ENCODE measurements at regions not wholly inside any gene's neighbourhood (a gene's known extent, or its start where the extent isn't known, plus 50 kb on each side); places are given as distances from the start of the nearest gene placed in this dataset.
"Not testable (repeated sequence)": the region's sequence is repeated elsewhere in the genome, so short reads cannot be mapped to it uniquely, and the experiment has no call there.

DNA sequence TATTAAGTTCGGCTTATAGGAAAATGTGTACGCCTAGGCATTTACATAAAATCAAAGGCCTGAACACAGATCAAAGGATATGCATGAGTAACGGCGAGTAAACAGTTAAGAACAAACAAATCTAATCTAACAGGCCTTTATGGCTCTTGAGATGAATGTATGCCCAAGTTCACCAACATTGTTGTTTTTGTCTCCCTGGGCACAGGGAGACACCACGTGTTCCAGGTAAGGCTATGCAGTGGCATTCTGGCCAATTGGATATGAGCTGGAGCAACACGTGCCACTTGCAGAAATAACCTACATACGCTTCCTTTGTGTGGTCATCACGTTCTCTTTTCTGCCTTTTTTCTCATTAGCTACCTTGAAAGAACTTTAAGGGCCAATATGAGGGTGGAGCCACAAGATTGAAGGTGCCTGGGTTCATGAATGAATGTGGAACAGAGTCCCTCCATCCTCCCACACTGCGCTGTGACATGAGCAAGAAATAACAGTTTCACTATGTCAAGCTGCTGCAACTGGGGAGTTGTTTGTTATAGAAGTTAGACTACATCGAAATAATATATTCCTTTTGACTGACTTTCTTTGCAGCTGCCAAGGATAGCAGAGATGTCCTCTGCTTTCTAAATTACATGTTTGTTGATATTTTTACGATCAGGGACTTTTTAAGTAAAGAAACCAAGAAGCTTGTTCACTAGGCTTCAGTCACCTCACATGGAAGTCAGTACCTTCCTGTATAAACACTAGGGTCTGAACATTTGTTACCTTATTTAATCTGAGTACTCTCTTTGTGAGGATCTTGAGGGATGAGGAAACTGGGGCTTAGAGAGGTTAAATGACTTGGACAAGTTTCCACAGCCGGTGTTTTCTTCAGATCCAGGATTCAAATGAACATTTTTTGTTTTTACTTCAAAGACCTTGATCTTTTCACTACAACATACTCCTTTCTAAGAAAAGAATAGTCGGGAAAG, 427.5 kb upstream of the TBL1XR1 start:
- DNase-seq (ENCODE audit: low spot score) = no peak

- DNase-seq (ENCODE audit: low spot score) = no peak
Measured at GRCh38 chr3:177626045-177626444, 428.8 kb upstream of the TBL1XR1 start.

- DNase-seq (ENCODE audit: low spot score) = not testable (repeated sequence)
Measured at GRCh38 chr3:177628095-177628719, 430.9 kb upstream of the TBL1XR1 start.

DNA sequence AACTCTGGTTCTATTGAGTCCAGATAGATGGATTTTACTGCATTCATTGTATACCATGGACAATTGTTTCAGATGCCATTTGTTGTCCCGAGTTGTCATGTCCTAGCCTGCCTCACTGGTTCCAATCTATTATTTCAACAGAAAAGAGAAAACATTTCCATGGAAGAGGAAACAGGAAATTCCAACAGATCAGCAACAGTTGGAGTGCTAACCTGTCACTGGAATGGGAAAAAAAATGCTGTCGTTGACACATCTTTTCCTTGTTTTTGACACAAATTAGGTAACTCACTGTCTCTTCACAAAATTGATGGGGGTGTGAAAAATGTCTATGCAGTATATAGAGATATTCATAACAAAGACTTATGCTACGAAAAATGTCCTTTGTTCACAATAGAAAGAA, 432.0 kb upstream of the TBL1XR1 start:
- DNase-seq (ENCODE audit: low spot score) = no peak

DNA sequence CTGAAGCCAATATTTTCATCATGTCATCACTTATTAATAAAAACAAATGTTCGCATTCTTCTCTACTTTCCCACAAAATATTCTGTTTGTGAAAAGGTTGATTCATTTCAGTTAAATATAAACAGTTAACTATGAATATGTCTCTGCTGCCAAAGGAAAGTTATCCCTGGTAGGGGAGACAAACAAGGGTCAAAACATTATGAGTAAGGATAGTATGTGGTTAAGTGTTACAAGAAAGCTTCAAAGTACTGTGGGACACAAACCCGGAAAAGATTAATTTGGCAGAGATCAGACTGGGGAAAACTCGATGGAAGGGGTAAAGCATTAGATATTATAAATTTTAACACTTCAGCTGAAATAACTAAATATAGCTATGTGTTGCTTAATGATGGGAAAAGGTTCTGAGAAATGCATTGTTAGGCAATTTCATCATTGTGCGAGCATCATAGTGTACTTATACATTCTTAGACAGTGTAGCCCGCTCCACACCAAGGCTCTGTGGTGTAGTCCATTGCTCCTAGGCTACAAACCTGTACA, 436.5 kb upstream of the TBL1XR1 start:
- DNase-seq (ENCODE audit: low spot score) = no peak

- DNase-seq (ENCODE audit: low spot score) = not testable (repeated sequence)
Measured at GRCh38 chr3:177635601-177636106, 438.4 kb upstream of the TBL1XR1 start.

DNA sequence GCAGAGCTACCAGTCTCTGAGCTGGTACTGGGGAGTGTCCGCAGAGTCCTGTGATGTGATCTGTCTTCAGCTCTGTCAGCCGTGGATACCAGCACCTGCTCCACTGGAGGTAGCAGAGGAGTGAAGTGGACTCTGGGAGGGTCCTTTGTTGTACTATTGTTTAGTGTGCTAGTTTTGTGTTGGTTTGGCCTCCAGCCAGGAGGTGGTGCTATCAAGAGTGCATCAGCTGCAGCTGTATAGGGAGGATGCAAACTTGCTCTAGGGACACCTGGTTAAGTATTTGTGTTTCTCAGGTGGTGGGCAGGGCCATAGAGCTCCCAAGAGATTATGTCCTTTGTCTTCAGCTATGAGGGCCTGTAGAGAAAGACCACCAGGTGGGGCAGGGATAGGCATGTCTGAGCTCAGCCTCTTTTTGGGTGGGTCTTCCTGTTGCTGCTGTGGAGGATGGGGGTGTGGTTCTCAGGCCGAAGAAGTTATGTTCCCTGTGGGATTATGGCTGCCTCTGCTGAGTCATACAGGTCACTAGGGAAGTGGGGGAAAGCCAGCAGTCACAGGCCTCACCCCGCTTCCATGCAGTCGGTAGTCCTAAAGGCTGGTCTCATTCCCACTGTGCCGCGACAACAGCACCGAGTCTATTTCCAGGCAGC, 443.2 kb upstream of the TBL1XR1 start:
- peak; percentile 23 for DNase-seq (ENCODE audit: low spot score)

- DNase-seq (ENCODE audit: low spot score) = no peak
Measured at GRCh38 chr3:177641206-177641605, 443.9 kb upstream of the TBL1XR1 start.

DNA sequence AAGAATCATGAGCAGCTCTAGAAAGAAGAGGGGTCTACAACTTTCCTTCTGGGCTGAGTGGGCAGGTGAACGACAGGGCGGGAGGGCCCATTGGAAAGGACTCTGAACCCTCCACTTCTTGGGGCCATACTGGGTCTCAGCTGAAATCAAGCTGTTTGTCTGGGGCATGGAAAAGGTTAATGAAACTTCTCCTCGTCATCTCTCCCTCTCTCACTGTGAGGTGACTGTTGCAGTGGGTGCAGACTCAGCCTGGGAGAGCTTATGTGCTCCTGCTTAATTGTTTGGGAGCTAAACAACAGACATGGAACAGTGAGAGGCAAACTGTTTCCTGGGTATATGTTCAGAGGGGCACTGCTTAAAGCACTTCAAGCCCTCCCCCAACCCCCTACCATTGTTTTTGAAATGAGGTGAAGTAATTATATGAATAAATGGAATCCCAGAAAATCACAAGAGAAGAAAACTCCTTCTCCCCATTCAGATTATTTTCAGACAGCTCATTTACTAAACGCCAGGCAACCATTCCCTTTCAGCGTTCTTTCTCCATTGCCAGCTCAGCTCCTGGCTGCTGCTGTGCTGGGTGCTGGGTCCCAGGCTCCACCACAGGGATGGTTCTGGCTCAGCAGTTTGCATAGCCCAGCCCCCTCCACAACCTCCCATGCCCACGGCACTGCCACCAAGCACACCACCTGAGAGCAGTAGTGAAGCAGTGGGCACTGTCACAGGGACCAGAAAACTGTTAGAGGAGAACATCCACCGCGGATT, 444.9 kb upstream of the TBL1XR1 start:
- DNase-seq (ENCODE audit: low spot score) = no peak

- no peak for DNase-seq (ENCODE audit: low spot score)
Measured at GRCh38 chr3:177642804-177643125, 445.5 kb upstream of the TBL1XR1 start.

DNA sequence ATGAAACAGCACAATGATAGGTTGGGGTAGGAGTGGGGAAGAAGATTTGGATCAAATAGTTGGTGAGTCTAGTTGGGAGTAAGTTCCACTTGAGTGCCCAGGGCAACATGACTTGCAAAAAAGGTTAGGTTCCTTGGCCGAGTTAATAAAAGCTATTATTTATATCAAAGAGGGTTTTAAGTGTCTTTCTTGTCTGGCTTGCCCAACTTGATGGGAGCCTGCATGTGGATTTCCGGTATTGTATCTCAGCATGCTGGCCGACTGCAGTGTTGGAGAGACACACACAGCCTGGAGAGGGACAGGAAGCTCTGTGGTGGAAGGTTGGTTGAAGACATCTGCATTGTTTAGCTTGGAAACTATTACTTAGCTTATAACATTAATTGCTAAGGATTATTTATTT, 449.5 kb upstream of the TBL1XR1 start:
- DNase-seq (ENCODE audit: low spot score) = no peak

- no peak for DNase-seq (ENCODE audit: low spot score)
Measured at GRCh38 chr3:177647341-177647740, 450.1 kb upstream of the TBL1XR1 start.

GRCh38 chr3:177647876-177648275, 450.6 kb upstream of the TBL1XR1 start:
- DNase-seq (ENCODE audit: low spot score) = no peak

GRCh38 chr3:177652556-177653291, 455.4 kb upstream of the TBL1XR1 start:
- no peak for DNase-seq (ENCODE audit: low spot score)

DNA sequence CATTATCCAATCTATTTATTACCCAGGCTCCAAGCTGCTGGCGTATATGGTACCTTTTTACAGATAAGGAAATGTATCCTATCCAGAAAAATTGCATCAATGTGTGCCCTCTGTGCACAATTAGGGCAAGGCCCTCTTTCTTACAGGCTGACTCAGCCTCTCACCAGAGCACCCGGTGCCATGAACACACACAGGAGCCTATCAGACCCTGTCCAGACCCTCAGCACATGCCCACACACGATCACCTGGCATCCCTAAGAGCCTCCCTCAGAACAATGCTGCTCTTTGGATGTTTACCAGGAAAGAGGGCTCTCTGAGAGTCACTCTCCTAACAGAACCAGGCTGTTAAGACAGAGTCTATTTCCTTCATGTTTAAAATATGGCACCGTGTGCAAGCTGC, 460.0 kb upstream of the TBL1XR1 start:
- no peak for DNase-seq (ENCODE audit: low spot score)

DNA sequence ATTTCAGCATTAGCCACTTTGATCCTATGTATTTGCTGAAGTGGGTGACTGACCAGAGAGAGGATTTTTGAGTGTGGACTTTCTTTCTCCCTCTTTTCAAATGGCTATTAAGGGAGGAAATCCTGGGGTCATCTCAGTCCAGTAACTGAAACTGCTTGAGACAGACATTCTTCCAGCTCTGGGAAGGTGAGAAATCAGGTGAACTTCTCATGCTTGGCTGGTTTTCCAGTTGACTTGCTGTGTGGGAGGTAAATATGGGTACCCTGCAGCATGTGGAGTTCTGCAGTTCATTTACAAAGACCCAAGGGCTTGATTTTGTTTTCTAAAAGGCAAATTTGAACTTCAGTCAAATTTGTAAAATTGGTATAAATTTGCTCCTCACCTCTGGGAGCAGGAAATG, 461.1 kb upstream of the TBL1XR1 start:
- DNase-seq (ENCODE audit: low spot score) = no peak

DNA sequence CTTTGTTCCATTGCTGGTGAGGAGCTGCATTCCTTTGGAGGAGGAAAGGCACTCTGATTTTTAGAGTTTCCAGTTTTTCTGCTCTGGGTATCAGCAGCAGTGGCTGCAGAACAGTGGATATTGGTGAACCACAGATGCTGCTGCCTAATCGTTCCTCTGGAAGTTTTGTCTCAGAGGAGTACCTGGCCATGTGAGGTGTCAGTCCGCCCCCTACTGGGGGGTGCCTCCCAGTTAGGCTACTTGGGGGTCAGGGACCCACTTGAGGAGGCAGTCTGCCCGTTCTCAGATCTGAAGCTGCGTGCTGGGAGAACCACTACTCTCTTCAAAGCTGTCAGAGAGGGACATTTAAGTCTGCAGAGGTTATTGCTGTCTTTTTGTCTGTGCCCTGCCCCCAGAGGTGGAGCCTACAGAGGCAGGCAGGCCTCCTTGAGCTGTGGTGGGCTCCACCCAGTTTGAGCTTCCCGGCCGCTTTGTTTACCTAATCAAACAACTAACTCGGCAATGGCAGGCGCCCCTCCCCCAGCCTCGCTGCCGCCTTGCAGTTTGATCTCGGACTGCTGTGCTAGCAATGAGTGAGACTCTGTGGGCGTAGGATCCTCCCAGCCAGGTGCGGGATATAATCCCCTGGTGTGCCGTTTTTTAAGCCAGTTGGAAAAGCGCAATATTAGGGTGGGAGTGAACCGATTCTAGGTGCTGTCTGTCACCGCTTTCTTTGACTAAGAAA, 467.3 kb upstream of the TBL1XR1 start:
- DNase-seq (ENCODE audit: low spot score) = not testable (repeated sequence)

- DNase-seq (ENCODE audit: low spot score) = no peak
Measured at GRCh38 chr3:177665122-177665808, 468.0 kb upstream of the TBL1XR1 start.

DNA sequence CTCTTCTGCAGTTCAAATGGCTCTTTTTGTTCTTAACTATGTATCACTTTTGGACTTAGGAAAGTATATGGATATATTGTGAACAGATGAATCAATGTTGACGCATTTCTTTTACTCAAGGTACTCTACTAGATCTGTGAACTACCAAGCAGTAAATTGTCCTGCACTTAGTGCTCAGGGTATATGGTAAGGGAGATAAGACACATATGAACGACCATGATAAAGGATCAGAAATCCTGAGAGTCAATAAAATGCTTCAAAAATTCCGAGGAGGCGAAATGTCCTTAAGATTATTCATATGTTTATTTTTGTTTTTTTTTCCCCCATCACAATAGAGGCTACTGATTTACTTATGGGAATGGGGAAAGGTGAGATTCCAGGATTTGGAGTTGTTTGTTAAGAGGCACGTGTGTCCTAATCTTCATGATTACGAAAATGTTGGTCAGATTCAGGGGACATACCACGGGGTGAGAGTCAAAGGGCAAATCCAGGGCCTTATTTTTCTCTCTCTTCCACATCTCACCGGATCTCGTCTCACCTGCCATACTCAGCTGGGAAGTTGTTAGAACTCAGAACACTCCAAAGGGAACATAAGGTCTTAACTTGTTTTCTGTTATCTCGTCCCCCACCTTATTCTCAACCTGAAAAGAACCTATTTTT, 475.1 kb upstream of the TBL1XR1 start:
- DNase-seq (ENCODE audit: low spot score) = no peak

Measured in A172 (cell line).